Inflammatory macrophage treated with lipopolysaccharide for 1 hour (primary cell): ENCODE measurements at regions not wholly inside any gene's neighbourhood (a gene's known extent, or its start where the extent isn't known, plus 50 kb on each side); places are given as distances from the start of the nearest gene placed in this dataset.
"Not testable (repeated sequence)": the region's sequence is repeated elsewhere in the genome, so short reads cannot be mapped to it uniquely, and the experiment has no call there.

Experiments
- DNase-seq, 2 donors: peaks; one replicate each; pipeline ENCODE4 v3.0.0-alpha.2; 2020 to 2022

GRCh38 chr2:199131136-199131655 is 326.5 kb downstream of the SATB2 start:
- no peak for DNase-seq

GRCh38 chr2:199130501-199130900 is 327.2 kb downstream of the SATB2 start:
- no peak for DNase-seq

- DNase-seq, result no peak
These were observed 329.1 kb downstream of the SATB2 start for GRCh38 chr2:199128476-199129229.

- DNase-seq, result no peak
These were observed 337.9 kb downstream of the SATB2 start for GRCh38 chr2:199119796-199120195.

- DNase-seq, result no peak
These were observed 339.0 kb downstream of the SATB2 start for GRCh38 chr2:199118673-199119112.

- DNase-seq, result no peak
These were observed 342.6 kb downstream of the SATB2 start for GRCh38 chr2:199115169-199115568.

- no peak for DNase-seq
These were observed 344.6 kb downstream of the SATB2 start for GRCh38 chr2:199113111-199113510.

GRCh38 chr2:199111458-199111857 is 346.3 kb downstream of the SATB2 start:
- DNase-seq, result no peak

- DNase-seq, result no peak
These were observed 349.7 kb downstream of the SATB2 start for GRCh38 chr2:199108056-199108455.

- DNase-seq, result no peak
These were observed 351.9 kb downstream of the SATB2 start for GRCh38 chr2:199105826-199106225.

- DNase-seq, result no peak
These were observed 356.3 kb downstream of the SATB2 start for GRCh38 chr2:199101487-199101886.

- DNase-seq, result no peak
These were observed 357.2 kb downstream of the SATB2 start for GRCh38 chr2:199100326-199101110.

- DNase-seq, result no peak
These were observed 365.3 kb downstream of the SATB2 start for GRCh38 chr2:199092419-199092818.

- no peak for DNase-seq
These were observed 372.5 kb downstream of the SATB2 start for GRCh38 chr2:199085261-199085660.

- no peak for DNase-seq
These were observed 387.3 kb downstream of the SATB2 start for GRCh38 chr2:199070322-199070949.

GRCh38 chr2:199064201-199064600 is 393.5 kb downstream of the SATB2 start:
- DNase-seq, result no peak

- no peak for DNase-seq
These were observed 399.8 kb downstream of the SATB2 start for GRCh38 chr2:199057936-199058335.

GRCh38 chr2:199055336-199055735 is 402.4 kb downstream of the SATB2 start:
- DNase-seq, result no peak

- no peak for DNase-seq
These were observed 414.9 kb downstream of the SATB2 start for GRCh38 chr2:199042660-199043379.

GRCh38 chr2:199040522-199040921 is 417.2 kb downstream of the SATB2 start:
- no peak for DNase-seq

GRCh38 chr2:199033761-199034160 is 424.0 kb downstream of the SATB2 start:
- DNase-seq, result not testable (repeated sequence)

GRCh38 chr2:199025146-199025545 is 432.6 kb downstream of the SATB2 start:
- DNase-seq, result no peak

- no peak for DNase-seq
These were observed 433.5 kb downstream of the SATB2 start for GRCh38 chr2:199024224-199024623.
